ENCODE measurements at regions not wholly inside any gene's neighbourhood (a gene's known extent, or its start where the extent isn't known, plus 50 kb on each side); places are given as distances from the start of the nearest gene placed in this dataset.

- no peak for DNase-seq (ENCODE audit: low read depth)
These were observed 338.0 kb downstream of the EN1 start for GRCh38 chr2:118509319-118510004.

DNA sequence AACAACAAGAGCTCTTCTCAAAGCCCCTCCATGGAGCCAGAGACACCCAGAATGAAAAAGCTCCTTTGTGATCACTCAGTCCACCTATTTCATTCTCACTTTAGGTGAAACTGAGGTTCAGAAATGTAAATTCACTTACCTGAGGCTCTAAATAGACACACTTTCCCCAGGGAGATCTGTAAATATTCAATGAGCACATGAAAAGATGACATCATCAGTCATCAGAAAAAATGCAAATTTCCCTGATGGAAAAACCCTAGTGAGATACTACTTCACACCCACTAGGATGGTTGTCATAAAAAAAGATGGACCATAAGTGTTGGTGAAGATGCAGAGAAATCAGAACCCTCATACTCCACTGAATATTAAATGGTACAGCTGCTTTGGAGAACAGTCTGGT lies 339.2 kb downstream of the EN1 start:
- DNase-seq (ENCODE audit: low read depth): no peak

GRCh38 chr2:118505436-118505835 lies 342.0 kb downstream of the EN1 start:
- no peak for DNase-seq (ENCODE audit: low read depth)

DNA sequence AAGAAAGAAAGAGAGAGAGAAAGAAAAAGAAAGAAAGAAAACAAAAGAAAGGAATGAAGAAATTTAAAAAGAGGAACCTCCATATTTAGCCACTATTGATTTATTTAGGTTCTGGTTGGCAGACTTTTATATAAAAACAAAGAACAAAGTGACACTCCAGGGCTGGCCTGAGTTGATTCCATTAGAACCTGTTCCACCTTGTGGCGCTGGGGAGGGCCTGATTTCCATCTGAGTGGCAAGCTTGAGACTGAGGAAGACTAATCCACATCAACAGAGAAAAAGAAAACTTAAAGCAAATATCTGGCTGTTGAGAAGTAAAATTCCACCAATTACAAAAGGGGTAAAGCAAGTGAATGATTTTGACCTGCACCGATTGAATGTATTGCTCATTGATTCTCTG lies 345.3 kb downstream of the EN1 start:
- no peak for DNase-seq (ENCODE audit: low read depth)

- no peak for DNase-seq (ENCODE audit: low read depth)
These were observed 348.5 kb downstream of the EN1 start for GRCh38 chr2:118498943-118499342.

- no peak for DNase-seq (ENCODE audit: low read depth)
These were observed 350.4 kb downstream of the EN1 start for GRCh38 chr2:118496870-118497611.

DNA sequence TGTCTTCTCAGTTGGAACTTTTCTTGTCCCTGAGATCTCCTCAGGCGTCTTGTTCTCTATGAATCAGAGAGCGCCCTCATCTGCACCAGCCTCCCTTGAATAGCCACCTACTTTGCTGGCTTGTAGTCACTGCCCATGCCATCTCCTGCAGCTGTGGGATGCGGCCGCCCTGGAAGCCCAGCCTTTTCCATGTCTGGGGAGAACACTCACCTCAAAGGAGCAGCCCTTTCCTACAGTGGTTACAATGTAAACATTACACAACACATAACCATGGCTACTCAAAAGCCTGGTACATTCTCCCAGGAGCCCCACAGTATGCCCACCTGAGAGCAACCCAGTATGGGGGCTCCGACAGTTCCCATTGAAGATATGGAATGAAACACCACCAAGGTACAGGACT lies 351.0 kb downstream of the EN1 start:
- no peak for DNase-seq (ENCODE audit: low read depth)

DNA sequence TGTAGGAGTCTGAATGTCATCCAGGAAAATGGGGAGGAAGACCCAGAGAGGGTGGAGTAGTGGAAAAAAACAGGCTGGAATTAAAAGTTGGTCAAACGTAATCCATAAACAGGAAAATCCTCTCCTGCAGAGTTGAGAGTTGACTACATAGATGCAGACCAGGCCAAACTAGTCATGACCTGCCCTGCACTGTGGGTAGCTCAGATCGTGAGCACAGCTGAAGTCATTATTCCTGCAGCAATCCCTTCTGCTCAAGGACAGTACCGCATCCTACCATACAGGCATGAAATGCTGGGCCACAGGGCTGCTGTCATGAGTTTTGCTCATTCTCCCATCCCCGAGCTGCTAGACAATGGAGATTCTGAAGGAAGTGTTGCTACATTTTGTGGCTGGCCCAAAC lies 352.2 kb downstream of the EN1 start:
- no peak for DNase-seq (ENCODE audit: low read depth)

DNA sequence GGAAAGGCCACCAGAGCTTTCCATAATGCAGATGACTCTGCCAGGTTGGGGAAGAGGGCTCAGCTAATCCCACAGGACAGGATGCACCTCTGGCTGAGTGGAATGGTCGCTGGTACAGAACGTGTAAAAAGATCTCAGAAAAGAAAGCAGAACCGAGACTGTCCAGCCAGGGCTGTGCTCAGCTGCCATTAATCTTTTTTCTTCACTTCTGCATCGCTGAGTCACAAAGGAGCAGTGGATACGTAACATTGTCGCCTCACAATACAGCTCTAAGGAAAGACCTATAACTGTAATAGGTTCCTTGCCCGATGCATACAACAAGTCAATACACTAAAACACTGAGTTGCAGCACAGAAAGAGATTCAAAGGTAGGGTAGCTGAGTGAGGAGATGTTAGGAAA lies 354.2 kb downstream of the EN1 start:
- DNase-seq (ENCODE audit: low read depth): no peak

DNA sequence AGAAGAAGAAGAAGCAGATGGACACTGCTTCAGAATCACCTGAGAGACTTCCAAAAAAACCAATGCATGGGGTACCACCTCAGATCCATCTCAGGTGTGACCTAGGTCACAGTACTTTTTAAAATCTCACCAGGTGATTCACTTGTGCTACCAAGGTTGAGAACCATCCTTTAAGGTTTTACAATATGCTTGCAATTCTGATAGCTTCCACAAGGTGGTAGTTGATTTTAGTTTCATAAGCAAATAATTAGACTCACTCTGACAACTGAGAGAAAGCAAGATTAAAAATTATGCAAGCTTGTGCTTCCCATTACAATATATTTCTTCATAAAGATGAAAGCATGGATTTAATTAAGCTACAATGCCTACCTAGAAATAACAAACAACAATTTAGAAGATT lies 355.1 kb downstream of the EN1 start:
- no peak for DNase-seq (ENCODE audit: low read depth)

- DNase-seq (ENCODE audit: low read depth): no peak
These were observed 357.1 kb downstream of the EN1 start for GRCh38 chr2:118490330-118490729.

GRCh38 chr2:118489712-118490299 lies 357.6 kb downstream of the EN1 start:
- no peak for DNase-seq (ENCODE audit: low read depth)

DNA sequence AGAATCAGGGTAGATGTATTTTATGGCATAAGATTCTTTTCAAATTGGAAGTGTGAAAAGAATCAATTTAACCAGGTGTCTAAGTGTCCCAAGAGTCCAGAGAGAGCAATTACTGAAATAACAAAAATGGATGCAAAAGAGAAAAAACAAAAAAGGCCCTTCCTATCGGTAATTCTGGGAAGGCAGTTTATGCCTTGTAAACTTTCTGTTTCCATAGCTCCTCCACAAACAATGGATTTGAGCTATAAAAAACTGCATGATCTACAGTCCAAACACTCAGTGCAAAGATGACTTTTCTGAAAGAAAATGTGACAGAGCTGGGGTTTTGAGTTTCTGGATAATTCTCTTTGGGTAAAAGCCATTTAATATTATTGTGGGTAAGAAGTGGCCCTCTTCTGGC lies 366.1 kb downstream of the EN1 start:
- no peak for DNase-seq (ENCODE audit: low read depth)

- DNase-seq (ENCODE audit: low read depth): no peak
These were observed 368.4 kb downstream of the EN1 start for GRCh38 chr2:118479020-118479419.

DNA sequence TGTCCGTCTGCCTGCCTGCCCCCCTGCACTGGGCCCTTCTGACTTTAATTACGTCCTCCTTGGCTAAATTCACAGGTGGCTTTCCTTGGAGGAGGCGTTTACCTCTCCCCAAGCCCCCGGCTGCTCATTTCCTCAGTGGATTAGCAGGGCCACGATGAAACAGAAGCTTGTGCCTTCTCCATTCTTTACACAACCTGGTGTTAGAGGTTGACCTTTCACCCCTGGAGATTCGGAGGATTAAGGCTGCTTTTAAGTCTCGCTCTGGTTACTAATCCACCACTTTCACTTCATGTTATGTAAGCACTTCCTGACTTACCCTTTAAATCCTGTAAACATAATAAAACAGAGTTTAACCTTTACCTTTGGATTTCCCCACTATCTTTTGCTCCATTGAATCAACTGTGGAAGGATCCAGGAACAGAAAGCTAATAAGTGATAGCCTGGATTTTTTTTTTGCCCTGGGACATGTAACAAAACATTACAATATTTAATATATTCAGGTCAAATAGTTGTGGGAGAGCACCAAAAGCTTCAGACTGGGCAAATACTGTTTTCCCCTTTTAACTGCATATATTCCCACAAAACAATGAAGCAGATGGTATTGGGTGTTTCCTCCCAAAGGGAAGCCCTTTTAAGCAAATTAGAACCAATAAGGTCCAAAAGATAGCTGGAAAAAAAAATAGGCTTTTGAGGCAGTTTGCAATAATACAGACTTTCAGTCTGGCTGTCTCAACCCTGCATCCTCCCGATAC lies 370.2 kb downstream of the EN1 start:
- no peak for DNase-seq (ENCODE audit: low read depth)

- DNase-seq (ENCODE audit: low read depth): no peak
These were observed 371.7 kb downstream of the EN1 start for GRCh38 chr2:118475622-118476205.

GRCh38 chr2:118474541-118474920 lies 372.9 kb downstream of the EN1 start:
- DNase-seq (ENCODE audit: low read depth): no peak

GRCh38 chr2:118473846-118474540 lies 373.5 kb downstream of the EN1 start:
- no peak for DNase-seq (ENCODE audit: low read depth)

GRCh38 chr2:118473241-118473640 lies 374.2 kb downstream of the EN1 start:
- DNase-seq (ENCODE audit: low read depth): no peak

- no peak for DNase-seq (ENCODE audit: low read depth)
These were observed 377.2 kb downstream of the EN1 start for GRCh38 chr2:118470297-118470696.

- peak; percentile 42 for DNase-seq (ENCODE audit: low read depth)
These were observed 378.3 kb downstream of the EN1 start for GRCh38 chr2:118469103-118469502.
